Neuronal stem cell (in vitro differentiated cells): ENCODE measurements at regions not wholly inside any gene's neighbourhood (a gene's known extent, or its start where the extent isn't known, plus 50 kb on each side); places are given as distances from the start of the nearest gene placed in this dataset.

ENCODE experiments used
- DNase-seq: peaks from one replicate; pipeline ENCODE4 v3.0.0-alpha.2; 2013; ENCODE audit warnings: low spot score
- H2AFZ ChIP-seq: one replicate; pipeline ENCODE4 v1.6.1; 2013; ENCODE audit warnings: mild to moderate bottlenecking, low read length, inconsistent platforms
- H2AK5ac ChIP-seq: 2 replicates; pipeline ENCODE4 v1.6.1; 2013; ENCODE audit warnings: low read depth, mild to moderate bottlenecking, inconsistent platforms, low read length, moderate library complexity, mixed read lengths
- H2BK120ac ChIP-seq: 2 replicates; pipeline ENCODE4 v1.6.1; 2013; ENCODE audit warnings: low read depth, mild to moderate bottlenecking, inconsistent platforms, low read length, moderate library complexity, mixed read lengths
- H2BK12ac ChIP-seq: one replicate; pipeline ENCODE4 v1.6.1; 2013; ENCODE audit warnings: low read length, inconsistent platforms
- H2BK15ac ChIP-seq: 2 replicates; pipeline ENCODE4 v1.6.1; 2013; ENCODE audit warnings: mild to moderate bottlenecking, low read length, inconsistent platforms, mixed read lengths
- H2BK5ac ChIP-seq: one replicate; pipeline ENCODE4 v1.6.1; 2013; ENCODE audit warnings: inconsistent platforms, mild to moderate bottlenecking, low read length, moderate library complexity
- H3K14ac ChIP-seq: one replicate; pipeline ENCODE4 v1.6.1; 2013; ENCODE audit warnings: low read length, inconsistent platforms
- H3K18ac ChIP-seq: 2 replicates; pipeline ENCODE4 v1.6.1; 2013; ENCODE audit warnings: low read length, inconsistent platforms
- H3K23ac ChIP-seq: 2 replicates; pipeline ENCODE4 v1.6.1; 2013; ENCODE audit warnings: low read depth, mild to moderate bottlenecking, mixed read lengths, low read length, inconsistent platforms; ENCODE audit not compliant: poor library complexity
- H3K27ac ChIP-seq: replicated peaks from 3 replicates; pipeline ENCODE4 v1.5.1; 2013; ENCODE audit warnings: low read length, inconsistent platforms
- H3K27me3 ChIP-seq, 3 experiments: 2 replicates each; pipeline ENCODE4 v1.6.1; 2013; ENCODE audit warnings: low read length in 3 of 3, mild to moderate bottlenecking in 2 of 3, inconsistent platforms in 1 of 3, low read depth in 1 of 3, mixed read lengths in 1 of 3, moderate library complexity in 1 of 3; ENCODE audit not compliant: control insufficient read depth in 3 of 3, insufficient read depth in 3 of 3
- H3K36me3 ChIP-seq, 2 donors: replicated peaks in 1 of 2; 2 replicates each; pipeline ENCODE4 v1.6.1; 2013; ENCODE audit warnings: low read length in 2 of 2; ENCODE audit not compliant: control insufficient read depth in 2 of 2, insufficient read depth in 2 of 2
- H3K4ac ChIP-seq: 2 replicates; pipeline ENCODE4 v1.6.1; 2013; ENCODE audit warnings: inconsistent platforms, mild to moderate bottlenecking, low read length, moderate library complexity
- H3K4me1 ChIP-seq, 2 donors: 1 replicate in 1 of 2; 2 replicates in 1 of 2; pipeline ENCODE4 v1.6.1; 2013; ENCODE audit warnings: low read length in 2 of 2, low read depth in 1 of 2; ENCODE audit not compliant: control insufficient read depth in 2 of 2, insufficient read depth in 1 of 2
- H3K4me2 ChIP-seq: one replicate; pipeline ENCODE4 v1.6.1; 2013; ENCODE audit warnings: mild to moderate bottlenecking, low read length, inconsistent platforms; ENCODE audit not compliant: insufficient read depth, poor library complexity, severe bottlenecking
- H3K4me3 ChIP-seq, 2 donors: 2 replicates each; pipeline ENCODE4 v1.5.1; 2013; ENCODE audit warnings: low read length in 2 of 2, mild to moderate bottlenecking in 2 of 2, inconsistent platforms in 1 of 2, moderate library complexity in 1 of 2
- H3K79me1 ChIP-seq: one replicate; pipeline ENCODE4 v1.6.1; 2013; ENCODE audit warnings: low read depth, mild to moderate bottlenecking, inconsistent platforms, low read length, moderate library complexity
- H3K9ac ChIP-seq: one replicate; pipeline ENCODE4 v1.6.1; 2013; ENCODE audit warnings: mild to moderate bottlenecking, low read depth, low read length, inconsistent platforms; ENCODE audit not compliant: poor library complexity
- H3K9me3 ChIP-seq, 2 donors: replicated peaks in 1 of 2; 2 replicates each; pipeline versions ENCODE3 to v1.6.1; 2013; ENCODE audit warnings: low read length in 2 of 2, mild to moderate bottlenecking in 2 of 2, inconsistent platforms in 1 of 2, low read depth in 1 of 2, mixed read lengths in 1 of 2, moderate library complexity in 1 of 2; ENCODE audit not compliant: control insufficient read depth in 2 of 2, insufficient read depth in 1 of 2
- H4K8ac ChIP-seq: one replicate; pipeline ENCODE4 v1.6.1; 2013; ENCODE audit warnings: low read depth, mild to moderate bottlenecking, inconsistent platforms, low read length, moderate library complexity
- H4K91ac ChIP-seq: one replicate; pipeline ENCODE4 v1.6.1; 2013; ENCODE audit warnings: low read length, low read depth, mild to moderate bottlenecking, inconsistent platforms; ENCODE audit not compliant: poor library complexity
- WGBS, 2 donors: extraction: QIAGEN DNeasy Blood & Tissue Kit; methylation state at CpG; one replicate each; pipeline ENCODE4 v1.1.7; 2013; ENCODE audit warnings: missing lambda C conversion rate in 2 of 2, mixed read lengths in 1 of 2; ENCODE audit not compliant: insufficient read length in 2 of 2, insufficient replicate concordance in 1 of 2; ENCODE audit errors: extremely low coverage in 2 of 2; 5-methylcytosine and 5-hydroxymethylcytosine counted together

DNA sequence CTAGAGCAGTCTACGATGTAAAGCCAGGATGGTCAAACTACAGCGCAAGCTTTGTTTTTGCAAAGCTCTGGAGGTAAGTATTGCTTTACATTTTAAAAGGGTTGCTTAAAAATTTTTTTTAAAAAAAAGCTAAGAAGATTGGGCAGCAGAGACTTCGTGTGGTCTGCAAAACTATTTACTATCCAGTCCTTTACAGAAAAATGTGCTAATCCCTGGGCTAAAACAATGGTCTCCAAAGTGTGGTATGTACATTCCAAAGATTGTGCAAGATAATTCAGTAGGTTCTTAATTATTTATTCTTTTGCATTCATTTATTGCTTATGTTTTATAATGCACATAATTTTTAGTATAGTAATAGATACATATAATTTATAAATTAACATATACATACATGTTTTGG lies 113.2 kb downstream of the MFAP3L start:
- no peaks in the 10 kb centered on the region for H3K9me3 ChIP-seq
- H3K4me2 ChIP-seq = no peak overlapping the region
- no peak overlapping the region for H3K9ac ChIP-seq
- no peak overlapping the region for H2BK12ac ChIP-seq
- H3K14ac ChIP-seq = no peak overlapping the region
- no peak overlapping the region for H2BK15ac ChIP-seq
- H2AK5ac ChIP-seq = no peak overlapping the region
- no peak overlapping the region for H3K4me3 ChIP-seq
- no peak overlapping the region for H3K23ac ChIP-seq
- no peak overlapping the region for H4K8ac ChIP-seq
- H3K27me3 ChIP-seq = no peaks in the 10 kb centered on the region
- no CpG with 5 or more reads among the region's 3 CpGs for WGBS, 2 donors
- no peak overlapping the region for H3K18ac ChIP-seq
- H3K27ac ChIP-seq = no peak overlapping the region
- H4K91ac ChIP-seq = no peak overlapping the region
- H3K36me3 ChIP-seq = no peaks in the 10 kb centered on the region
- no peak overlapping the region for H3K4ac ChIP-seq
- no peaks in the 10 kb centered on the region for H3K4me1 ChIP-seq
- H2AFZ ChIP-seq = no peak overlapping the region
- no peak overlapping the region for H2BK5ac ChIP-seq
- DNase-seq = no peak
- H2BK120ac ChIP-seq = no peak overlapping the region
- no peaks in the 10 kb centered on the region for H3K79me1 ChIP-seq

DNA sequence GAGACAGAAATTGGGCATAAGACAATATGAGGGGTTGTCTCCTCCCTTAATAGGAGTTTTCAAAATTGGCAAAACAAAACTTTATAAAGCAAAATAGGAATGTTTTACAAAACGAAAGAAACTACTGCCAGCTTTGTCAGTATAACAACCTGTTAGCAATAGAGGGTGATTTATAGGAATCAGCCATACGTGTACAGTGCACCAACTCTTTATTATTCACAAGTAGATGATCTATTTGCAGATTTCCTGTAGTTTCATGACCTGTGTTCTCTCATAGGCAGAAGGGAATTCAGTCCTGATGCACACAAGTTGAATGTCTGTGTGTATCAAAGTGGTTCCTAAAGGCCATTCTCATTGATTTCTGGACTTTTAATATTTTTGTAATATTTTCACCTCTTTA lies 116.3 kb downstream of the MFAP3L start:
- H3K36me3 ChIP-seq = no peaks in the 10 kb centered on the region
- no peak overlapping the region for H2BK120ac ChIP-seq
- H2BK12ac ChIP-seq = no peak overlapping the region
- H3K14ac ChIP-seq = no peak overlapping the region
- no peaks in the 10 kb centered on the region for H3K4me1 ChIP-seq
- no peak overlapping the region for H3K18ac ChIP-seq
- H3K9ac ChIP-seq = no peak overlapping the region
- H2BK15ac ChIP-seq = no peak overlapping the region
- no peaks in the 10 kb centered on the region for H3K27me3 ChIP-seq
- H3K27ac ChIP-seq = no peak overlapping the region
- no peak overlapping the region for H3K4ac ChIP-seq
- no peak overlapping the region for H3K4me3 ChIP-seq
- no peak overlapping the region for H2BK5ac ChIP-seq
- DNase-seq = no peak
- no peaks in the 10 kb centered on the region for H3K79me1 ChIP-seq
- H4K8ac ChIP-seq = no peak overlapping the region
- no peak overlapping the region for H3K4me2 ChIP-seq
- H2AFZ ChIP-seq = no peak overlapping the region
- no CpG with 5 or more reads among the region's 2 CpGs for WGBS, 2 donors
- H3K23ac ChIP-seq = no peak overlapping the region
- no peak overlapping the region for H4K91ac ChIP-seq
- no peaks in the 10 kb centered on the region for H3K9me3 ChIP-seq
- H2AK5ac ChIP-seq = no peak overlapping the region

DNA sequence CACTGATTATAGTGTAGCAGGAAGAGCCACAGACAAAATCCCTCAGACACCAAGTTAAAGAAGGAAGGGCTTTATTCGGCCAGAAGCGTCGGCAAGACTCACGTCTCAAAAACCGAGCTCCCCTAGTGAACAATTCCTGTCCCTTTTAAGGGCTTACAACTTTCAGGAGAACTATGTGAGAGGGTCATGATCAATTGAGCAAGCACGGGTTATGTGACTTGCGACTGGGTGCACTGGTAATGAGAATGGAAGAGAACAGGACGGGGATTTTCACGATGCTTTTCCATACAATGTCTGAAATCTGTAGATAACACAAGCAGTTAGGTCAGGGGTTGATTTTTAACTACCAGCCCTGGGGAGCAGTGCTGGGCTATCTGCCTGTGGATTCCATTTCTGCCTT lies 116.7 kb downstream of the MFAP3L start:
- Histone ChIP-seq H2AFZ (no peak overlapping the region), H3K79me1 (no peaks in the 10 kb centered on the region), H3K4me1 (no peaks in the 10 kb centered on the region), H3K4ac (no peak overlapping the region), H3K23ac (no peak overlapping the region), H3K27me3 (no peaks in the 10 kb centered on the region), H4K8ac (no peak overlapping the region), H3K27ac (no peak overlapping the region), H2BK5ac (no peak overlapping the region), H2AK5ac (no peak overlapping the region), H3K36me3 (no peaks in the 10 kb centered on the region), H2BK15ac (no peak overlapping the region), H2BK120ac (no peak overlapping the region), H3K18ac (no peak overlapping the region), H3K4me2 (no peak overlapping the region), H4K91ac (no peak overlapping the region), H3K9ac (no peak overlapping the region), H3K9me3 (no peaks in the 10 kb centered on the region), H2BK12ac (no peak overlapping the region), H3K4me3 (no peak overlapping the region), H3K14ac (no peak overlapping the region)
- DNase-seq = no peak
- WGBS, 2 donors = no CpG with 5 or more reads among the region's 9 CpGs

DNA sequence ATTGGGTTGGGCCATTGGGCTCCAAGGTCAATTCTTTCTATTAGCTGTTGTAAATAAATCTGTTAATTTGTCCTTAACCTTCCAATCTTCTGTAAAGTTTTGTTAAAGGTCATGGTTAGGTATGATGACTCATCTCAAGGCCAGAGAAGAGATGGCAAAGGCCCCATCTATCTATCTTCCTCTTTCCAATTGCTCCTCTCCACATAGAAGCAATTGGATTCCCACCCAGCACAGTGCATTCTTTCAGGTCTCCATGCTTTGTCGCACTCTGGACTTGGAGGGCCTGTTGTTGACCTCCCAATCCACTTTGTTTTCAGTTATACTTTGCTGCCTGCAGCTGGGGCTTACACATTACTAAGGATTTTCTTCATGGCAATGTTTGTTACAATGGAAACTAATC lies 118.5 kb downstream of the MFAP3L start:
- Histone ChIP-seq H2AFZ (no peak overlapping the region), H3K4ac (no peak overlapping the region), H3K23ac (no peak overlapping the region), H3K9ac (no peak overlapping the region), H3K27me3 (no peaks in the 10 kb centered on the region), H3K14ac (no peak overlapping the region), H4K91ac (no peak overlapping the region), H3K18ac (no peak overlapping the region), H2BK12ac (no peak overlapping the region), H2BK5ac (no peak overlapping the region), H2BK15ac (no peak overlapping the region), H2AK5ac (no peak overlapping the region), H3K27ac (no peak overlapping the region), H3K79me1 (no peaks in the 10 kb centered on the region), H3K4me3 (no peak overlapping the region), H4K8ac (no peak overlapping the region), H3K4me1 (no peaks in the 10 kb centered on the region), H3K9me3 (no peaks in the 10 kb centered on the region), H3K36me3 (no peaks in the 10 kb centered on the region), H2BK120ac (no peak overlapping the region), H3K4me2 (no peak overlapping the region)
- WGBS, 2 donors = no CpG with 5 or more reads among the region's 1 CpG
- no peak for DNase-seq
